Adipocyte (in vitro differentiated cells): ENCODE measurements at regions not wholly inside any gene's neighbourhood (a gene's known extent, or its start where the extent isn't known, plus 50 kb on each side); places are given as distances from the start of the nearest gene placed in this dataset.
"Not testable (repeated sequence)": the region's sequence is repeated elsewhere in the genome, so short reads cannot be mapped to it uniquely, and the experiment has no call there.

ENCODE experiments used
- DNase-seq: peaks from one replicate; pipeline ENCODE4 v3.0.0-alpha.2; 2015; ENCODE audit warnings: low read depth
- H3K27me3 ChIP-seq: replicated peaks from 2 replicates; pipeline ENCODE4 v1.7.0; 2013; ENCODE audit warnings: mild to moderate bottlenecking, low read length, moderate library complexity; ENCODE audit not compliant: control insufficient read depth, insufficient read depth
- H3K36me3 ChIP-seq: 2 replicates; pipeline ENCODE4 v1.7.0; 2013; ENCODE audit warnings: low read length, mild to moderate bottlenecking, moderate library complexity; ENCODE audit not compliant: control insufficient read depth, insufficient read depth, severe bottlenecking
- H3K4me1 ChIP-seq: 2 replicates; pipeline ENCODE4 v1.7.0; 2013; ENCODE audit warnings: mild to moderate bottlenecking, low read length, moderate library complexity; ENCODE audit not compliant: control insufficient read depth, insufficient read depth
- H3K4me3 ChIP-seq: 2 replicates; pipeline ENCODE4 v1.7.0; 2013; ENCODE audit warnings: mild to moderate bottlenecking, low read length, moderate library complexity
- H3K9ac ChIP-seq: 2 replicates; pipeline ENCODE4 v1.7.0; 2013; ENCODE audit warnings: mild to moderate bottlenecking, low read length, moderate library complexity
- H3K9me3 ChIP-seq: 2 replicates; pipeline ENCODE4 v1.7.0; 2013; ENCODE audit warnings: mild to moderate bottlenecking, low read length, moderate library complexity; ENCODE audit not compliant: control insufficient read depth

- Histone ChIP-seq H3K27me3 (no peaks in the 10 kb centered on the region), H3K4me1 (peaks cover 7% of the 10 kb centered on the region), H3K4me3 (no peak overlapping the region), H3K9me3 (no peaks in the 10 kb centered on the region), H3K9ac (no peak overlapping the region), H3K36me3 (no peaks in the 10 kb centered on the region)
- no peak for DNase-seq
These were observed 101.8 kb upstream of the C1QTNF7 start for GRCh38 chr4:15325987-15326386.

GRCh38 chr4:15327311-15328298 lies 100.2 kb upstream of the C1QTNF7 start:
- Histone ChIP-seq H3K9ac (no peak overlapping the region), H3K4me1 (peaks cover 7% of the 10 kb centered on the region), H3K4me3 (no peak overlapping the region), H3K27me3 (no peaks in the 10 kb centered on the region), H3K9me3 (no peaks in the 10 kb centered on the region), H3K36me3 (no peaks in the 10 kb centered on the region)
- peak; percentile 95 for DNase-seq

- no peaks in the 10 kb centered on the region for H3K36me3 ChIP-seq
- H3K4me3 ChIP-seq, result no peak overlapping the region
- peaks cover 11% of the 10 kb centered on the region for H3K4me1 ChIP-seq
- no peak overlapping the region for H3K9ac ChIP-seq
- no peaks in the 10 kb centered on the region for H3K9me3 ChIP-seq
- DNase-seq, result no peak
- no peaks in the 10 kb centered on the region for H3K27me3 ChIP-seq
These were observed 95.9 kb upstream of the C1QTNF7 start for GRCh38 chr4:15331930-15332329.

- H3K4me3 ChIP-seq, result no peak overlapping the region
- H3K9me3 ChIP-seq, result no peaks in the 10 kb centered on the region
- H3K27me3 ChIP-seq, result no peaks in the 10 kb centered on the region
- no peaks in the 10 kb centered on the region for H3K36me3 ChIP-seq
- H3K4me1 ChIP-seq, result peaks cover 8% of the 10 kb centered on the region
- H3K9ac ChIP-seq, result no peak overlapping the region
- DNase-seq, result no peak
These were observed 95.5 kb upstream of the C1QTNF7 start for GRCh38 chr4:15332377-15332776.

GRCh38 chr4:15333692-15334633 lies 93.9 kb upstream of the C1QTNF7 start:
- H3K9ac ChIP-seq, result no peak overlapping the region
- DNase-seq, result no peak
- peaks cover 4% of the 10 kb centered on the region for H3K4me1 ChIP-seq
- no peaks in the 10 kb centered on the region for H3K36me3 ChIP-seq
- no peaks in the 10 kb centered on the region for H3K9me3 ChIP-seq
- no peak overlapping the region for H3K4me3 ChIP-seq
- no peaks in the 10 kb centered on the region for H3K27me3 ChIP-seq

GRCh38 chr4:15336410-15337167 lies 91.2 kb upstream of the C1QTNF7 start:
- Histone ChIP-seq H3K9ac (no peak overlapping the region), H3K27me3 (no peaks in the 10 kb centered on the region), H3K9me3 (no peaks in the 10 kb centered on the region), H3K4me3 (no peak overlapping the region), H3K36me3 (no peaks in the 10 kb centered on the region), H3K4me1 (peaks cover 21% of the 10 kb centered on the region)
- DNase-seq, result peak; percentile 55

- DNase-seq, result not testable (repeated sequence)
These were observed 90.6 kb upstream of the C1QTNF7 start for GRCh38 chr4:15337168-15337657.

GRCh38 chr4:15339737-15340136 lies 88.1 kb upstream of the C1QTNF7 start:
- Histone ChIP-seq H3K9ac (no peak overlapping the region), H3K36me3 (no peaks in the 10 kb centered on the region), H3K27me3 (peaks cover 5% of the 10 kb centered on the region), H3K4me1 (peaks cover 38% of the 10 kb centered on the region), H3K4me3 (peak overlapping the region; percentile 22), H3K9me3 (no peaks in the 10 kb centered on the region)
- DNase-seq, result peak; percentile 64

More at GRCh38 chr4:15337168-15337657, 90.6 kb upstream of the C1QTNF7 start:
- not testable (repeated sequence) for H3K36me3 ChIP-seq, H3K9ac ChIP-seq, H3K27me3 ChIP-seq, H3K9me3 ChIP-seq, H3K4me3 ChIP-seq
- peaks cover 27% of the 10 kb centered on the region for H3K4me1 ChIP-seq

- Histone ChIP-seq H3K4me3 (peak overlapping the region; percentile 22), H3K27me3 (peaks cover 5% of the 10 kb centered on the region), H3K9ac (no peak overlapping the region), H3K36me3 (no peaks in the 10 kb centered on the region), H3K9me3 (no peaks in the 10 kb centered on the region), H3K4me1 (peaks cover 38% of the 10 kb centered on the region)
- DNase-seq, result no peak
These were observed 87.5 kb upstream of the C1QTNF7 start for GRCh38 chr4:15340332-15340731.

GRCh38 chr4:15340902-15341732 lies 86.7 kb upstream of the C1QTNF7 start:
- H3K9ac ChIP-seq, result no peak overlapping the region

More at GRCh38 chr4:15340902-15341732, 86.7 kb upstream of the C1QTNF7 start:
- H3K27me3 ChIP-seq, result peaks cover 5% of the 10 kb centered on the region
- H3K4me3 ChIP-seq, result no peak overlapping the region
- H3K4me1 ChIP-seq, result peaks cover 38% of the 10 kb centered on the region
- no peak for DNase-seq
- H3K9me3 ChIP-seq, result no peaks in the 10 kb centered on the region
- no peaks in the 10 kb centered on the region for H3K36me3 ChIP-seq
